Activated CD4-positive, CD25-positive, alpha-beta regulatory T cell treated with anti-CD3 and anti-CD28 coated beads, Interleukin-2, amount 50 U/mL, for 72 hours (primary cell): ENCODE measurements at regions not wholly inside any gene's neighbourhood (a gene's known extent, or its start where the extent isn't known, plus 50 kb on each side); places are given as distances from the start of the nearest gene placed in this dataset.
"Not testable (repeated sequence)": the region's sequence is repeated elsewhere in the genome, so short reads cannot be mapped to it uniquely, and the experiment has no call there.

Experiments
- DNase-seq: peaks from one replicate; pipeline ENCODE4 v3.0.0; 2021

- no peak for DNase-seq
Measured at GRCh38 chr4:24363751-24364150, 220.6 kb downstream of the DHX15 start.

GRCh38 chr4:24352112-24352511 is 232.2 kb downstream of the DHX15 start:
- DNase-seq: no peak

GRCh38 chr4:24349168-24349996 is 235.0 kb downstream of the DHX15 start:
- not testable (repeated sequence) for DNase-seq

- DNase-seq: no peak
Measured at GRCh38 chr4:24339260-24339659, 245.1 kb downstream of the DHX15 start.

- DNase-seq: no peak
Measured at GRCh38 chr4:24337451-24338190, 246.7 kb downstream of the DHX15 start.

- no peak for DNase-seq
Measured at GRCh38 chr4:24335616-24336015, 248.7 kb downstream of the DHX15 start.

GRCh38 chr4:24334906-24335305 is 249.4 kb downstream of the DHX15 start:
- no peak for DNase-seq

GRCh38 chr4:24330573-24330972 is 253.8 kb downstream of the DHX15 start:
- DNase-seq: no peak

- DNase-seq: no peak
Measured at GRCh38 chr4:24330172-24330571, 254.2 kb downstream of the DHX15 start.

- no peak for DNase-seq
Measured at GRCh38 chr4:24328711-24329110, 255.6 kb downstream of the DHX15 start.

GRCh38 chr4:24328310-24328709 is 256.0 kb downstream of the DHX15 start:
- DNase-seq: no peak

- DNase-seq: no peak
Measured at GRCh38 chr4:24322995-24323394, 261.4 kb downstream of the DHX15 start.

GRCh38 chr4:24322511-24322910 is 261.8 kb downstream of the DHX15 start:
- no peak for DNase-seq

- no peak for DNase-seq
Measured at GRCh38 chr4:24321616-24322015, 262.7 kb downstream of the DHX15 start.

GRCh38 chr4:24321131-24321530 is 263.2 kb downstream of the DHX15 start:
- DNase-seq: no peak

GRCh38 chr4:24319387-24319786 is 265.0 kb downstream of the DHX15 start:
- no peak for DNase-seq

GRCh38 chr4:24315056-24315455 is 269.3 kb downstream of the DHX15 start:
- DNase-seq: no peak

- DNase-seq: no peak
Measured at GRCh38 chr4:24312261-24312913, 272.0 kb downstream of the DHX15 start.

GRCh38 chr4:24303926-24304325 is 280.4 kb downstream of the DHX15 start:
- DNase-seq: no peak

GRCh38 chr4:24298911-24299310 is 285.4 kb downstream of the DHX15 start:
- no peak for DNase-seq

- DNase-seq: no peak
Measured at GRCh38 chr4:24287096-24287495, 297.3 kb downstream of the DHX15 start.

- DNase-seq: no peak
Measured at GRCh38 chr4:24285759-24286158, 298.6 kb downstream of the DHX15 start.

- no peak for DNase-seq
Measured at GRCh38 chr4:24282446-24282845, 301.9 kb downstream of the DHX15 start.

GRCh38 chr4:24279911-24280375 is 304.4 kb downstream of the DHX15 start:
- DNase-seq: no peak
